SU-DHL-6 (cell line): ENCODE measurements at regions not wholly inside any gene's neighbourhood (a gene's known extent, or its start where the extent isn't known, plus 50 kb on each side); places are given as distances from the start of the nearest gene placed in this dataset.

Source experiments
- EZH2phosphoT487 ChIP-seq: fragments of 200-600 bp; sonication (generic), shearing (Covaris generic); conservative IDR thresholded peaks from 2 replicates; pipeline ENCODE4 v1.6.1; 2018; ENCODE audit warnings: mild to moderate bottlenecking, antibody characterized with exemption, low read length, moderate library complexity, mixed read lengths
- TF ChIP-seq, protein P1 (sequence below): fragments of 200-600 bp; sonication (generic); IDR thresholded peaks from one replicate; pipeline ENCODE4 v1.5.1; 2017; ENCODE audit warnings: antibody characterized with exemption, mild to moderate bottlenecking, low read length, moderate library complexity; ENCODE audit not compliant: insufficient read depth, poor library complexity, severe bottlenecking

DNA sequence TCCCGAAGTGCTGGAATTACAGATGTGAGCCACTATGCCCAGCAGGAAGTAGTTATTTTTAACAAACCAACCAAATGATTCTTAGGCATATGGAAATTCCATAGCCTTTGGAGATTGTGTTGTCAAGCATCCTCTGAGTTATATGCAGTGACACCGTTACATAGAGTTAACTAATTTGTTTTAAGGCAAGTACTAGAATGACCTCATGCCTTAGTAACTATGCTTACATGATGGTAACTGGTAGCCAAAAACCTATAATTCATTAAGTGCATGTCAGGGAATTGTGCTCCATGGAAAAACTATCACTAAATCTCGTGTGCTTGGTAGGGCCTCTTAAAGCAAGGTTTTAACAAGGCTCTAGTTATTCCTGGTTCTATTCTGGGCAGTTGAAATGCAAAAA lies 392.8 kb downstream of the TUSC7 start:
- TF ChIP-seq, protein P1, sequence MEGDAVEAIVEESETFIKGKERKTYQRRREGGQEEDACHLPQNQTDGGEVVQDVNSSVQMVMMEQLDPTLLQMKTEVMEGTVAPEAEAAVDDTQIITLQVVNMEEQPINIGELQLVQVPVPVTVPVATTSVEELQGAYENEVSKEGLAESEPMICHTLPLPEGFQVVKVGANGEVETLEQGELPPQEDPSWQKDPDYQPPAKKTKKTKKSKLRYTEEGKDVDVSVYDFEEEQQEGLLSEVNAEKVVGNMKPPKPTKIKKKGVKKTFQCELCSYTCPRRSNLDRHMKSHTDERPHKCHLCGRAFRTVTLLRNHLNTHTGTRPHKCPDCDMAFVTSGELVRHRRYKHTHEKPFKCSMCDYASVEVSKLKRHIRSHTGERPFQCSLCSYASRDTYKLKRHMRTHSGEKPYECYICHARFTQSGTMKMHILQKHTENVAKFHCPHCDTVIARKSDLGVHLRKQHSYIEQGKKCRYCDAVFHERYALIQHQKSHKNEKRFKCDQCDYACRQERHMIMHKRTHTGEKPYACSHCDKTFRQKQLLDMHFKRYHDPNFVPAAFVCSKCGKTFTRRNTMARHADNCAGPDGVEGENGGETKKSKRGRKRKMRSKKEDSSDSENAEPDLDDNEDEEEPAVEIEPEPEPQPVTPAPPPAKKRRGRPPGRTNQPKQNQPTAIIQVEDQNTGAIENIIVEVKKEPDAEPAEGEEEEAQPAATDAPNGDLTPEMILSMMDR: no peak
- no peak for TF ChIP-seq EZH2phosphoT487
